IPS DF 6.9 (cell line): ENCODE measurements at regions not wholly inside any gene's neighbourhood (a gene's known extent, or its start where the extent isn't known, plus 50 kb on each side); places are given as distances from the start of the nearest gene placed in this dataset.
A peak's percentile ranks its signal among the peaks of the same experiment; 100 is the strongest.
"Not testable (repeated sequence)": the region's sequence is repeated elsewhere in the genome, so short reads cannot be mapped to it uniquely, and the experiment has no call there.

Source experiments
- DNase-seq: peaks from one replicate; pipeline ENCODE4 v3.0.0-alpha.2; 2013; ENCODE audit warnings: low read depth, low spot score
- H3K27ac ChIP-seq: one replicate; pipeline ENCODE4 v1.5.1; 2013; ENCODE audit warnings: low read length, control low read depth
- H3K27me3 ChIP-seq: 2 replicates; pipeline ENCODE4 v1.6.1; 2013; ENCODE audit warnings: mild to moderate bottlenecking, low read length; ENCODE audit not compliant: control insufficient read depth, insufficient read depth
- H3K36me3 ChIP-seq: 2 replicates; pipeline ENCODE4 v1.6.1; 2013; ENCODE audit warnings: low read length; ENCODE audit not compliant: control insufficient read depth, insufficient read depth
- H3K4me1 ChIP-seq: 2 replicates; pipeline ENCODE4 v1.6.1; 2013; ENCODE audit warnings: low read length; ENCODE audit not compliant: control insufficient read depth, insufficient read depth
- H3K4me3 ChIP-seq: 2 replicates; pipeline ENCODE4 v1.5.1; 2013; ENCODE audit warnings: mild to moderate bottlenecking, low read length
- H3K9me3 ChIP-seq: 2 replicates; pipeline ENCODE4 v1.6.1; 2013; ENCODE audit warnings: low read length, inconsistent platforms; ENCODE audit not compliant: control insufficient read depth, insufficient read depth
- WGBS: extraction: QIAGEN DNeasy Blood & Tissue Kit; methylation state at CpG from one replicate; pipeline ENCODE4 v1.1.7; 2013; ENCODE audit warnings: mixed read lengths, missing lambda C conversion rate; ENCODE audit not compliant: insufficient read length, insufficient coverage; 5-methylcytosine and 5-hydroxymethylcytosine counted together

DNA sequence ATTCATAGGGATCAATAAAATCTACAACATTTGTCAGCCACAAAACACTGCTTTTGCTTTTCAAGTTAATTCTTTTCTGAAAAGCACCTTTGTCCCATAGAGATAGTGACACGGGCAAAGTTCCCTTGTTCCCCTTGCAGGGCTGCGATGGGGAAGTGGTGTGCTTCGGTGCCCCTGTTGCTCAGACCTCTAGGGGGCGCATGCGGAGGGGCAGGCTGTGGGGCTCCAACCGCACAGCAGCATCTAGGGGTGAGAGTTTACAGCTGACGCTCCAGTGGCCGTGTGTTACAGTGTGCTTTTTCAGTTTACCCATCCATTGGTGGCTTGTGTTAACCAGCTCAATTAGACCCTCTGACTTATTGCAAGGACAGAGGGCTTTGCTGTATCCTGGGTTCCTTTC lies 1432.2 kb upstream of the ACVR2A start:
- peak; percentile 35 for DNase-seq
- Histone ChIP-seq H3K27me3 (no peaks in the 10 kb centered on the region), H3K4me1 (no peaks in the 10 kb centered on the region), H3K36me3 (no peaks in the 10 kb centered on the region), H3K27ac (no peak overlapping the region), H3K4me3 (no peak overlapping the region), H3K9me3 (no peaks in the 10 kb centered on the region)
- WGBS = no CpG with 5 or more reads among the region's 8 CpGs

DNA sequence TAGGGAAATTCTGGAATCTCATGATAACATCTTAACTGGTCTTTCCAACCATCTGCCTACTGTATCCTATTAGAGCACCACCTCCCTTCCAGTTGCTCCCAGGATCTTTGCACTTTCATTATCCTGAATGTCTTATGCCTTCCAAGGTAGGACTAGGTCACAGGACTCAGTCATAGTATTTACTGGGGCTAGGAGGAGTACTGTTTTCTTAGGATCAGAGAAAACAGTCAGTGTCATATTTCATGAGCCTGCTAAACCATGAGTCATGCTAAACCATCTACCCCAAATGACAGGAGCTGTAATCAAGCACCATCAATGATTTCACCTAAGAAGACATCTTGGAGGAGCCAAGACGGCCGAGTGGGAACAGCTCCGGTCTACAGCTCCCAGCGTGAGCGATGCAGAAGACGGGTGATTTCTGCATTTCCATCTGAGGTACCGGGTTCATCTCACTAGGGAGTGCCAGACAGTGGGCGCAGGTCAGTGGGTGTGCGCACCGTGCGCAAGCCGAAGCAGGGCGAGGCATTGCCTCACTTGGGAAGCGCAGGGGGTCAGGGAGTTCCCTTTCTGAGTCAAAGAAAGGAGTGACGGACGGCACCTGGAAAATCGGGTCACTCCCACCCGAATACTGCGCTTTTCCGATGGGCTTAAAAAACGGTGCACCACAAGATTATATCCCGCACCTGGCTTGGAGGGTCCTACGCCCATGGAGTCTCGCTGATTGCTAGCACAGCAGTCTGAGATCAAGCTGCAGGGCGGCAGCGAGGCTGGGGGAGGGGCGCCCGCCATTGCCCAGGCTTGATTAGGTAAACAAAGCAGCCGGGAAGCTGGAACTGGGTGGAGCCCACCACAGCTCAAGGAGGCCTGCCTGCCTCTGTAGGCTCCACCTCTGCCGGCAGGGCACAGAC lies 1439.2 kb upstream of the ACVR2A start:
- DNase-seq, H3K4me1 ChIP-seq, H3K9me3 ChIP-seq, H3K27me3 ChIP-seq, H3K36me3 ChIP-seq, H3K27ac ChIP-seq, H3K4me3 ChIP-seq: not testable (repeated sequence)
- WGBS = no CpG with 5 or more reads among the region's 30 CpGs

DNA sequence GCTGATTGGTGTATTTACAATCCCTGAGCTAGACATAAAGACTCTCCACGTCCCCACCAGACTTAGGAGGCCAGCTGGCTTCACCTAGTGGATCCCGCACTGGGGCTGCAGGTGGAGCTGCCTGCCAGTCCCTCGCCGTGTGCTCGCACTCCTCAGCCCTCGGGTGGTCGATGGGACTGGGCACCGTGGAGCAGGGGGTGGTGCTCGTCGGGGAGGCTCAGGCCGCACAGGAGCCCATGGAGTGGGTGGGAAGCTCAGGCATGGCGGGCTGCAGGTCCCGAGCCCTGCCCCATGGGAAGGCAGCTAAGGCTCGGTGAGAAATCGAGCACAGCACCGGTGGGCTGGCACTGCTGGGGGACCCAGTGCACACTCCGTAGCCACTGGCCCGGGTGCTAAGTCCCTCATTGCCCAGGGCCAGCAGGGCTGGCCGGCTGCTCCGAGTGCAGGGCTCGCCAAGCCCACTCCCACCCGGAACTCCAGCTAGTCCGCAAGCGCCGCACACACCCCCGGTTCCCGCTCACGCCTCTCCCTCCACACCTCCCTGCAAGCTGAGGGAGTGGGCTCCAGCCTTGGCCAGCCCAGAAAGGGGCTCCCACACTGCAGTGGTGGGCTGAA lies 1441.2 kb upstream of the ACVR2A start:
- H3K9me3 ChIP-seq, H3K36me3 ChIP-seq, H3K4me1 ChIP-seq, H3K27me3 ChIP-seq, H3K27ac ChIP-seq, H3K4me3 ChIP-seq, DNase-seq: not testable (repeated sequence)
- WGBS = no CpG with 5 or more reads among the region's 28 CpGs

DNA sequence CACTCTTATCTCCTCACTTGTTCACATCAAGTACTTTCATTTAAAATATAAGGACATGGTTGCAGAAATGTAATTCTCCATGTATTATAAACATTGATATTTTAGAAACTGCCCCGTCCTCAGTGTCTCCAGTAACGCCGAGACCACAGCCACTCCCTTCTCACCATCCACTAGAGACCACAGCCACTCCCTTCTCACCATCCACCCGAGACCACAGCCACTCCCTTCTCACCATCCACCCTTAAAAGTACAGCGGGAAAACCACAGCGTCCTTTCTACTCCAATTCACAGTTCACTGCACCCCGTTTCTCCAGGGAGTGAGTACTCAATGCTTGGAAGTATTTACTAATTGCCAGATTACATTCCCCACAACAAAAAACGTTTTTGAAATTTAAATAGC lies 1452.2 kb upstream of the ACVR2A start:
- no peaks in the 10 kb centered on the region for H3K4me1 ChIP-seq
- H3K27me3 ChIP-seq = no peaks in the 10 kb centered on the region
- no peak for DNase-seq
- H3K27ac ChIP-seq = no peak overlapping the region
- WGBS = no CpG with 5 or more reads among the region's 8 CpGs
- H3K4me3 ChIP-seq = no peak overlapping the region
- no peaks in the 10 kb centered on the region for H3K36me3 ChIP-seq
- no peaks in the 10 kb centered on the region for H3K9me3 ChIP-seq

DNA sequence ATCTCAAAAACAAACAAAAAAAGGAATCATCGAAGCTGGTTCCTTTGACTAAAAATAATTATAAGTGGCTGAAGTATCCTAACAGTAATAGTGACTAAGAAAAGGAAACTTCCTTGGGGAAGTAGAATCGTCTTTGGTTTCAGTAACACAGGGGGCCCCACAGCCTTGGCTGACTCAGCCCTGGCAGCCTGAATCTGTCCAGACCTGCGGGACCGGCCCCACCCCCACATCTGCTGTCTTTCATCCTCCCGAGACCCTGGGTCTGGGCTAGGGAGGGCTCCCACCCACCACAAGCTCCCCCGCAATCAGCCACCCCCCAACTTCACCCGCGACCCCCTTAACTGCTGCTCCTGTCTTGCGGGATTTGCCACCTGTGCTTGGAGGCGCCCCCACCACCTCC lies 1452.6 kb upstream of the ACVR2A start:
- Histone ChIP-seq H3K9me3 (no peaks in the 10 kb centered on the region), H3K36me3 (no peaks in the 10 kb centered on the region), H3K4me1 (no peaks in the 10 kb centered on the region), H3K27me3 (no peaks in the 10 kb centered on the region), H3K27ac (no peak overlapping the region), H3K4me3 (no peak overlapping the region)
- no CpG with 5 or more reads among the region's 10 CpGs for WGBS
- no peak for DNase-seq

DNA sequence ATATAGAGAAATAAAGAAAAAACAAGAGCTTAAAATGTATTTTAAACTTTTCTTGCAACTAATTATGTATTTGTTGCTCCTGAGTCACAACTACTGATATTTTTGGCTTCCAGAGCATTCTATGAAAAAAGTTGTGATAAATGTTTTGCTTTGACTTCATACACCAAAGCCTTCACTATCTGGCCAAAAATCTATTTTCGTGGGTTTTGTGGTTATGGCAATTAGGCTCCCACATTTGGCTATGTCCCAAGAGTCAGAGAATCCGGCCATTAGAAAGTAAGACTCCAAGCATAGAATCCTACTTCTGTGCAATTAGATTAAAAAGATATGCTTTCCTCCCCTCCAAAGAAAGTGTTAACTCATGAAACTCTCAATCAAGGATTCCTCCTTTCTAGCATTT lies 1456.1 kb upstream of the ACVR2A start:
- Histone ChIP-seq H3K4me1 (no peaks in the 10 kb centered on the region), H3K27ac (no peak overlapping the region), H3K27me3 (no peaks in the 10 kb centered on the region), H3K36me3 (no peaks in the 10 kb centered on the region), H3K4me3 (no peak overlapping the region), H3K9me3 (no peaks in the 10 kb centered on the region)
- DNase-seq = no peak
- WGBS = no CpG with 5 or more reads among the region's 2 CpGs

- H3K4me1 ChIP-seq = no peaks in the 10 kb centered on the region
- H3K27ac ChIP-seq = no peak overlapping the region
- H3K36me3 ChIP-seq = no peaks in the 10 kb centered on the region
- WGBS = no CpG with 5 or more reads among the region's 1 CpG
- H3K27me3 ChIP-seq = no peaks in the 10 kb centered on the region
- H3K4me3 ChIP-seq = no peak overlapping the region
- H3K9me3 ChIP-seq = no peaks in the 10 kb centered on the region
- no peak for DNase-seq
These were observed 1458.7 kb upstream of the ACVR2A start for GRCh38 chr2:146386096-146386495.

- Histone ChIP-seq H3K4me1 (no peaks in the 10 kb centered on the region), H3K27ac (no peak overlapping the region), H3K4me3 (no peak overlapping the region), H3K36me3 (no peaks in the 10 kb centered on the region), H3K27me3 (no peaks in the 10 kb centered on the region), H3K9me3 (no peaks in the 10 kb centered on the region)
- DNase-seq = no peak
- WGBS = no CpG with 5 or more reads among the region's 5 CpGs
These were observed 1459.8 kb upstream of the ACVR2A start for GRCh38 chr2:146385031-146385430.

GRCh38 chr2:146376511-146377064 lies 1468.2 kb upstream of the ACVR2A start:
- H3K36me3 ChIP-seq = no peaks in the 10 kb centered on the region
- no CpG with 5 or more reads among the region's 4 CpGs for WGBS

GRCh38 chr2:146374505-146374904 lies 1470.3 kb upstream of the ACVR2A start:
- no peaks in the 10 kb centered on the region for H3K27me3 ChIP-seq
- no peaks in the 10 kb centered on the region for H3K36me3 ChIP-seq
- no CpG with 5 or more reads among the region's 1 CpG for WGBS
- H3K9me3 ChIP-seq = no peaks in the 10 kb centered on the region
- H3K4me3 ChIP-seq = no peak overlapping the region
- no peaks in the 10 kb centered on the region for H3K4me1 ChIP-seq
- H3K27ac ChIP-seq = no peak overlapping the region
- DNase-seq = no peak

More at GRCh38 chr2:146376511-146377064, 1468.2 kb upstream of the ACVR2A start:
- DNase-seq = no peak
- no peaks in the 10 kb centered on the region for H3K27me3 ChIP-seq
- H3K9me3 ChIP-seq = no peaks in the 10 kb centered on the region
- H3K27ac ChIP-seq = no peak overlapping the region
- H3K4me1 ChIP-seq = no peaks in the 10 kb centered on the region
- H3K4me3 ChIP-seq = no peak overlapping the region
